Loucy (cell line): ENCODE measurements at regions not wholly inside any gene's neighbourhood (a gene's known extent, or its start where the extent isn't known, plus 50 kb on each side); places are given as distances from the start of the nearest gene placed in this dataset.

ENCODE experiments used
- H2AFZ ChIP-seq: fragments of 200-600 bp; sonication (generic); 2 replicates; pipeline ENCODE4 v1.6.0; 2016; ENCODE audit warnings: antibody characterized with exemption, mild to moderate bottlenecking, low read length, moderate library complexity
- H3F3A ChIP-seq: fragments of 200-600 bp; 2 replicates; pipeline ENCODE4 v1.6.0; 2016; ENCODE audit warnings: antibody characterized with exemption, low read depth, mild to moderate bottlenecking
- H3K27me3 ChIP-seq: fragments of 200-600 bp; sonication (generic); 2 replicates; pipeline ENCODE4 v1.6.1; 2014; ENCODE audit warnings: low read length, mild to moderate bottlenecking; ENCODE audit not compliant: insufficient read depth, poor library complexity, severe bottlenecking
- H3K36me3 ChIP-seq: fragments of 200-600 bp; sonication (generic); 2 replicates; pipeline ENCODE4 v1.6.1; 2016; ENCODE audit warnings: low read length; ENCODE audit not compliant: insufficient read depth
- H3K4me1 ChIP-seq: fragments of 200-600 bp; sonication (generic); 2 replicates; pipeline ENCODE4 v1.5.1; 2014; ENCODE audit warnings: low read length, mild to moderate bottlenecking; ENCODE audit not compliant: insufficient read depth, poor library complexity, severe bottlenecking
- H3K4me2 ChIP-seq: fragments of 200-600 bp; sonication (generic); 2 replicates; pipeline ENCODE4 v1.6.0; 2014; ENCODE audit warnings: antibody characterized with exemption, low read length, low read depth, mild to moderate bottlenecking; ENCODE audit not compliant: poor library complexity, severe bottlenecking
- H3K4me3 ChIP-seq: fragments of 200-600 bp; sonication (generic); 2 replicates; pipeline ENCODE4 v1.5.1; 2014; ENCODE audit warnings: low read length, mild to moderate bottlenecking, mixed read lengths; ENCODE audit not compliant: poor library complexity, severe bottlenecking
- H3K79me2 ChIP-seq: fragments of 200-600 bp; sonication (generic); 2 replicates; pipeline ENCODE4 v1.6.1; 2014; ENCODE audit warnings: low read length; ENCODE audit not compliant: insufficient read depth
- H3K9ac ChIP-seq: fragments of 200-600 bp; sonication (generic); 2 replicates; pipeline ENCODE4 v1.6.0; 2014; ENCODE audit warnings: mild to moderate bottlenecking, low read depth, low read length, moderate library complexity; ENCODE audit not compliant: poor library complexity, severe bottlenecking
- H3K9me2 ChIP-seq: fragments of 200-600 bp; sonication (generic); replicated peaks from 2 replicates; pipeline ENCODE4 v1.6.1; 2016; ENCODE audit warnings: low read depth, low read length, mixed read lengths
- H3K9me3 ChIP-seq: fragments of 200-600 bp; sonication (generic); 2 replicates; pipeline ENCODE4 v1.6.1; 2014; ENCODE audit warnings: mild to moderate bottlenecking, antibody characterized with exemption, low read length, low read depth; ENCODE audit not compliant: insufficient read depth
- H4K20me1 ChIP-seq: fragments of 200-600 bp; sonication (generic); 2 replicates; pipeline ENCODE4 v1.6.0; 2014; ENCODE audit warnings: antibody characterized with exemption, low read length, mild to moderate bottlenecking; ENCODE audit not compliant: insufficient read depth, poor library complexity, severe bottlenecking
- CTCF ChIP-seq: fragments of 200-600 bp; sonication (generic); conservative IDR thresholded peaks from 2 replicates; pipeline ENCODE4 v1.5.1; 2014; ENCODE audit warnings: mild to moderate bottlenecking, antibody characterized with exemption, low read length
- EZH2phosphoT487 ChIP-seq: fragments of 200-600 bp; IDR thresholded peaks from 2 replicates; pipeline ENCODE4 v1.6.1; 2018; ENCODE audit warnings: antibody characterized with exemption, mild to moderate bottlenecking, moderate library complexity, borderline replicate concordance

DNA sequence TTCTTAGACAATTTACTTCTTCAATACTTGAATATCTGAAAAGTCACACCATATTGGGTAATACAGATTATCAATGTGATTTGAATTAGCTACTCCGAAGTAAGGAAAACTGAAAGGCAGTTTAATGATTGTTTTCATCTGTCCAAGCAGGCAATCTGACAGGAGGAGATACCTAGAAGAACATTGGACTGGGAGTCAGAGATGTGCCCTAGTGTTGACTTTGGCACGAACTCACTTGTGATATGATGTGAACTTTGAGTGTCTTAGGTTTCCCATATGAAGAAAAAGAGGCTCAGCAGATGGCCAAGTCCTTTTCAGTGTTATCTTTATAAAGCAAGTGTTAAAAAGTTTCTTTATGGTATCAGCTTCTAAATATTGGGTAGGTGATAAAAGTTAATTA is 287.1 kb downstream of the MTX2 start:
- no peaks in the 10 kb centered on the region for H3K4me1 ChIP-seq
- H2AFZ ChIP-seq: no peak overlapping the region
- H3K9ac ChIP-seq: no peak overlapping the region
- H3K4me3 ChIP-seq: no peak overlapping the region
- H3F3A ChIP-seq: no peaks in the 10 kb centered on the region
- no peak overlapping the region for H3K4me2 ChIP-seq
- H3K9me3 ChIP-seq: no peaks in the 10 kb centered on the region
- no peaks in the 10 kb centered on the region for H3K27me3 ChIP-seq
- no peaks in the 10 kb centered on the region for H3K9me2 ChIP-seq
- no peaks in the 10 kb centered on the region for H4K20me1 ChIP-seq
- H3K79me2 ChIP-seq: no peaks in the 10 kb centered on the region
- no peaks in the 10 kb centered on the region for H3K36me3 ChIP-seq
- TF ChIP-seq EZH2phosphoT487 (no peak), CTCF (no peak)

DNA sequence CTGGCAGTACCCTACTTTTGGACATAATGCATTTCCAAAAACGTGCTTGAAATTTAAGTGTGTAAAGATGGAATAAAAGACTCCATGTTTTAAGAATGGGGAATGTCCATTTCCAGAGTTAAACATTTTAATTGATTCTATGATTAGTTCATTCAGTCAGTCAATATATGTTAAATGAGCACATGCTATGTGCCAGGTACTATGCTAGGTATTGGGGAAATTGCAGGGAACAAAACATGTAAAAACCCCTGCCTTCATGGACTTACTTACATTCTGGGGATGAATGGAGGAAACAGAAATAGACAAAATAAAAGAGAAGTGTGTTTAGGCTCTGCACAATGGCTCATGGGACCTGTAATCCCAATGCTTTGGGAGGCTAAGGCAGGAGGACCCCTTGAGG is 288.6 kb downstream of the MTX2 start:
- Histone ChIP-seq H3K9me3 (no peaks in the 10 kb centered on the region), H3K9ac (no peak overlapping the region), H3K36me3 (no peaks in the 10 kb centered on the region), H3K79me2 (no peaks in the 10 kb centered on the region), H3F3A (no peaks in the 10 kb centered on the region), H4K20me1 (no peaks in the 10 kb centered on the region), H3K27me3 (no peaks in the 10 kb centered on the region), H3K4me2 (no peak overlapping the region), H3K4me1 (no peaks in the 10 kb centered on the region), H3K4me3 (no peak overlapping the region), H2AFZ (no peak overlapping the region), H3K9me2 (no peaks in the 10 kb centered on the region)
- no peak for TF ChIP-seq EZH2phosphoT487
- no peak for TF ChIP-seq CTCF

GRCh38 chr2:176558574-176559140 is 289.4 kb downstream of the MTX2 start:
- H3K27me3 ChIP-seq: no peaks in the 10 kb centered on the region
- no peaks in the 10 kb centered on the region for H3K9me2 ChIP-seq
- no peaks in the 10 kb centered on the region for H3K36me3 ChIP-seq
- H4K20me1 ChIP-seq: no peaks in the 10 kb centered on the region
- no peak overlapping the region for H2AFZ ChIP-seq
- H3K79me2 ChIP-seq: no peaks in the 10 kb centered on the region
- no peaks in the 10 kb centered on the region for H3K4me1 ChIP-seq
- H3K9ac ChIP-seq: no peak overlapping the region
- no peak overlapping the region for H3K4me2 ChIP-seq
- no peaks in the 10 kb centered on the region for H3F3A ChIP-seq
- no peak overlapping the region for H3K4me3 ChIP-seq
- H3K9me3 ChIP-seq: no peaks in the 10 kb centered on the region
- TF ChIP-seq EZH2phosphoT487 (no peak), CTCF (no peak)
